Lower leg skin (tissue), 3 donors: ENCODE measurements at regions not wholly inside any gene's neighbourhood (a gene's known extent, or its start where the extent isn't known, plus 50 kb on each side); places are given as distances from the start of the nearest gene placed in this dataset.

Experiments used
- POLR2A ChIP-seq, 2 donors: fragments of 450-650 bp; IDR thresholded peaks; one replicate each; pipeline ENCODE4 v1.6.1; 2016 to 2017; ENCODE audit warnings: antibody characterized with exemption in 2 of 2, mild to moderate bottlenecking in 1 of 2, moderate library complexity in 1 of 2
- TF ChIP-seq, protein P1 (sequence below), 3 donors: fragments of 450-650 bp; IDR thresholded peaks; one replicate each; pipeline ENCODE4 v1.5.1; 2016; ENCODE audit warnings: antibody characterized with exemption in 3 of 3, mild to moderate bottlenecking in 3 of 3, moderate library complexity in 2 of 3

DNA sequence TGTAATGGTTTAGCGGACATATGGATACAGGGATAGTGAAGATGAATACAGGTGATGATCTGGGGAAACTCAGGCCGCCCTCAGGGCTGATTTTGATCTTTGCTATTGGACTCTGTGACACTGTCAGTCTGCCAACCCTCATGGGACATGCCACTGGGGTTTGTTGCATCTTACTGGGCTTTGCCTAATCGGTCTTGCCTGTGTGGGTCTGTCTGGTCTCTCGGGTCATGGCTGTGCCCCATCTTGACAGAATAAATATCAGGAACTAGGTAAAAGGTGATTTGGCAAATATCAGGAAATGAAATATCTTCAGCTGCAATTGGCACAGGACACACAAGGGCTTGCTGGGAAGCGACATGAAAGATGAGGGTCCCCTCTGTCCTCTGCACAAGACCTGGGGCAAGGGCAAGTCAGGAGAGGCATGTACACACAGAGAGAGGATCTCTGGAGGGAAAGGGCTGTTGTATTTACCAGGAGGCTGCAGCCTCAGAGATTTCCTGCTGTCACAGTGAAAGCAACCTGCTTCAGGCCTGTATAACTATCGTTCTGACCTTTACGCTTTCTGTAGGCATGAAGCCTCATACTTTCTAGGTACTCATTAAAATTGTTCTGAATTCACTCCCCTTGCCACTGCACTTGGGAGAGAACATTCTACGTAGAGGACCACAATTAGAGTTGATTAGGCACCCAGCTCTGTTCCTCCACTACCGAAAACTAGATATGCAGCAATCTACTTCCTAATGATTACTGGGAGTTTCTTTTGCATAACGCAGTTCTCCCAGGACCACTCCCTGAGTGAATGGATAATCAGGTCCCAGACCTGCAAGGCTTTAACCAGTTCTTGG lies 52.0 kb upstream of the GADD45A start:
- TF ChIP-seq, protein P1, sequence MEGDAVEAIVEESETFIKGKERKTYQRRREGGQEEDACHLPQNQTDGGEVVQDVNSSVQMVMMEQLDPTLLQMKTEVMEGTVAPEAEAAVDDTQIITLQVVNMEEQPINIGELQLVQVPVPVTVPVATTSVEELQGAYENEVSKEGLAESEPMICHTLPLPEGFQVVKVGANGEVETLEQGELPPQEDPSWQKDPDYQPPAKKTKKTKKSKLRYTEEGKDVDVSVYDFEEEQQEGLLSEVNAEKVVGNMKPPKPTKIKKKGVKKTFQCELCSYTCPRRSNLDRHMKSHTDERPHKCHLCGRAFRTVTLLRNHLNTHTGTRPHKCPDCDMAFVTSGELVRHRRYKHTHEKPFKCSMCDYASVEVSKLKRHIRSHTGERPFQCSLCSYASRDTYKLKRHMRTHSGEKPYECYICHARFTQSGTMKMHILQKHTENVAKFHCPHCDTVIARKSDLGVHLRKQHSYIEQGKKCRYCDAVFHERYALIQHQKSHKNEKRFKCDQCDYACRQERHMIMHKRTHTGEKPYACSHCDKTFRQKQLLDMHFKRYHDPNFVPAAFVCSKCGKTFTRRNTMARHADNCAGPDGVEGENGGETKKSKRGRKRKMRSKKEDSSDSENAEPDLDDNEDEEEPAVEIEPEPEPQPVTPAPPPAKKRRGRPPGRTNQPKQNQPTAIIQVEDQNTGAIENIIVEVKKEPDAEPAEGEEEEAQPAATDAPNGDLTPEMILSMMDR (IDR thresholded peaks at IDR 0.05): no peak
- TF ChIP-seq POLR2A (IDR thresholded peaks at IDR 0.05): no peak
